HG03575 (cell line): ENCODE measurements at regions not wholly inside any gene's neighbourhood (a gene's known extent, or its start where the extent isn't known, plus 50 kb on each side); places are given as distances from the start of the nearest gene placed in this dataset.

Experiments used
- ATAC-seq: cut with Tn5 transposase; IDR thresholded peaks from one replicate; pipeline ENCODE4 v1.9.1; 2021; ENCODE audit not compliant: unreplicated experiment, insufficient number of reproducible peaks, low FRiP score; ENCODE audit errors: extremely low read depth

DNA sequence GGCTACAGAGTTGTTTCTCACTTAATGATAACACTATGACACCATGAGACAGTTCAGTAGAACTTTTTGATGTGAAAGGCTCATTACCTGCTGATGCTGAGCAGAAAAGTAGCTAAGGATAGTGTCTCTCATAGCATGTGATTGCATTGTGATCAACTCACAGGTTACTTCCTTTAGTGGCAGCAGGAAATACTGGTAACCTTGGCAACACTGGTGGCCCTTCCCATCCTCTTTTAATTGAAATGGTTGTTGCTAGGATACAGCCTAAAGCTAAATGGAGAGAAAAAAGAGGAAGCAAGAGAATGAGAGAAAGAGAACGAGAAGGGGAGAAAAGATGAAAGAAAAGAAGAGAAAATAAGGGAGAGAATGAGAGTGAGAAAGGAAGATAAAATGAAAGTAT, 204.7 kb upstream of the GAP43 start:
- no peak for ATAC-seq

- no peak for ATAC-seq
Observed at GRCh38 chr3:115420086-115420485, 203.2 kb upstream of the GAP43 start.

DNA sequence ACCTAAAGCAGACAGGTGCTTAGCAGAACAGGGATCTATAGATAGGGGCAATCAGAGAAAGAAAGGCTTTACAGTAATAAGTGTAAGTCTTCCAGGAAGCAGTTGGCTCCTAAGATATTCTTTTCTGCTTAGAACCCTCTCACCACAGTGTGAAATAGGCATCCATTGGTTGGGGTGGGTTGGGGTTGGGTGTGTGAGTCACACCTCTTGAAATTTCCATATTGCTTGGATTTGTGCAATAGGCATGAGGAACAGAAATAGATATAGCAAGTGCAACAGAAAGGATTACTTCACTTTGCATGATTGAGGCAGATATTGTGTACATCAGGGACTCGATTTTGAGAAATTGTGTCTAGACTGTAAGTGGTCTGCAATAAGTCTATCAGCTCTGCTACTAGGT, 200.1 kb upstream of the GAP43 start:
- no peak for ATAC-seq

DNA sequence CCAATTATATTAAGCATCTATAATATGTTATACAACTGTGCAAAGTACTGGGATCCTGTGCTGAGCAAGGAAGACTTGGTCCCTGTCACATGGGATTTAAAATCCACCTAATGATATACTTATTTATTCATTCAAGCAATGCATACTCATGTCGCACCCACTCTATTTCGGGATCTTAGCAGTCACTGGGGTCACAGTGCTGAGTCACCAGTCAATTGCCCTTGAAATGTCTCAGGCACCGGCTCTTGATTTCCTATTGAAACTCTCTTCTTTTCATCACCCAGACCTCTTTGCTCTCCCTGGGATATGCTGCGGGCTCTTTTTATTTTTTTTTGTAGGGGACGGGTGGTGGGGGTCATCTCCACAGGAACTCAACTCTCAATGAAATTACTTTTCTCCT, 194.5 kb upstream of the GAP43 start:
- ATAC-seq, result no peak

DNA sequence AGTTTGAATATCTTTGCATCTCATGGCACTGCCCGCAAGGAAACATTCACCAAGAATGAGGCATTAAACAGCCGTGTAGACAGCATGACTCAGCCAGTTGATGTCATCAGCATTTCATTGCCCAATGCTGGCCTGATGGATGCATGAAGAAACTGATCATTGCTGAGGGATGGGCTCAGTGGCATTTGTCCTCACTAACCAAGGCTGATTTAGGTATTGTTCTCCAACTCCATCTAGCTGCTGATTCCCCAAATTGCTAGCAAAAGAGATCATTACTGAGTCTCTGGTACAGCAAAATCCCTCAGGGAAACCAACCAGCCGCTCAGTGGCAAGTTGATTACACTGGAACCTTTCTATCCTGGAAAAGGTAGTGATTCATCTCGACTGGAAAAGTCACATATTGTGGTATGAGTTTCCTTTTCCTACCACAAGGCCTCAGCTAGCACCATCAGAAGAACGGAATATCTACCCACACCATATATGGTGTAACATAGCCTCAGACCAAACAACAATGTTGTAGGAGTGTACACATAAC, 186.5 kb upstream of the GAP43 start:
- no peak for ATAC-seq

GRCh38 chr3:115438799-115439198, 184.5 kb upstream of the GAP43 start:
- ATAC-seq, result no peak

- ATAC-seq, result no peak
Observed at GRCh38 chr3:115445559-115445958, 177.8 kb upstream of the GAP43 start.

GRCh38 chr3:115448851-115449250, 174.5 kb upstream of the GAP43 start:
- ATAC-seq, result no peak

DNA sequence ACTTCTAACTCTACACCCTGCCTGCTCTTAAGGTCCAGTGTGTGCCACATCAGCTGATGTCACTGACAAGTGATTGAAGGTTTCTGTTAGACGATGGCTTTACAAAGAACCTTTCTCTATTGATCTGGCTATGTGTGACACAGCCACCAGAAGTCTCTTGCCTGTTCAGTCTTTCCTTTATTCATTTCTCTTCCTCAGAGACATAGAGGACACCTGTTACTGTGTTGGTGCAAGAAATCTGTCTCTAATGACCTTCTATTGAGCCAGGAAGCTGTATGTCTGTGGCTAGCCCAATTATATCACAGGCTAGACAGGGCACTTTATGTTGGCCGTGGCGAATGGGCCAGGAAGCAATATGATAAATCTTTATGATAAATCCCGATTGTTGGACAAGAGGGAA, 173.3 kb upstream of the GAP43 start:
- ATAC-seq, result no peak

- no peak for ATAC-seq
Observed at GRCh38 chr3:115464036-115464435, 159.3 kb upstream of the GAP43 start.

DNA sequence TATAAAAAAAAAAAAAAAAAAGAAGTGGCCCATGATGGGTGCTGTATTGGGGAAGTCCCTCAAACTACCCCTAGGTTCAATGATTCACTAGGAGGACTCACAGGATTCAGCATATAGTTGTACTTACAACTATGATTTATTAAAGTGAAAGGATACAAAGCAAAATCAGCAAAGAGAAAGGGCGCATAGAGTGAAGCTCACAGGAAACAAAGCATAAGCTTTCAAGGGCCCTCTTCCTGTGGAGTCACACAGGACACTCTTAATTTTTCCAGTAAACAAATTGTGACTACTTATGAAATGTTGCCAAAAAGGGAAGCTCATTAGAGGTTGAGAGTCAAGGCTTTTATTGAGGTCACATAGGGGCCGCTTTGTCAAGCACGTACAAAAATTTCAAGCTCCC, 153.7 kb upstream of the GAP43 start:
- ATAC-seq, result no peak

DNA sequence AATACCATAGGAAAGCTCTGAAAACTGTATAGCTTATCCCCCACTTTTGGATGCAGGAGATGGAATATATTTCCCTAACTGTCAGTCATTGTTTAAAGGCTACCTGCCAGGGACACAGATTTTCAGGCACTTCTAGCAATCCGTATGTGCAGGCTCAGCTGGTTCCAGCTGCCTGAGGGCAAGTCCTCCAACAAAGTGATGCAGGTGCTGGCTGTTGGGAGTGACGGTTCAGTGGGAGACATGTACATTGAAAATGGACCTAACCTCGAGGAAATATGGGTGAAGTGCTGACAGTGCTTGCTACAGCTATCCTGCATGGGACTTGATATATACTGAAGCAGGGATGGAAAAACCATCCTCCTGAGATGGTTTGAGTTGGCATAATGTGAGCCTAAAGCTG, 153.1 kb upstream of the GAP43 start:
- no peak for ATAC-seq

GRCh38 chr3:115475178-115476041, 147.9 kb upstream of the GAP43 start:
- no peak for ATAC-seq

GRCh38 chr3:115476472-115476871, 146.8 kb upstream of the GAP43 start:
- no peak for ATAC-seq

DNA sequence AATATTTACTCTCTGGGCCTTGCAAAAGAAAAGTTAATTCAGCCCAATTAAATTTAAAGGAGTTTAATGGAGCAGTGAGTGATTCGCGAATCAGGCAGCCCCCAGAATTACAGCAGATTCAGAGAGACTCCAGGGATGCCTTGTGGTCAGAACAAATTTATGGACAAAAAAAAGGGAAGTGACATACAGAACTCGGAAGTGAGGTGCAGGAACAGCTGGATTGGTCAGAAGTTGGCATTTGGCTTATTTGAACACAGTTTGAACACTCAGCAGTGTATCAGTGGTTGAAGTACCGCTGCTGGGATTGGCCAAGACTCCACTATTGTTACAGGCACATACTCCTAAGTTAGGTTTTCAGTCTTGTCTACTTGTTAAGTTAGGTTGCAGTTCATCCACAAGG, 145.0 kb upstream of the GAP43 start:
- ATAC-seq, result no peak

DNA sequence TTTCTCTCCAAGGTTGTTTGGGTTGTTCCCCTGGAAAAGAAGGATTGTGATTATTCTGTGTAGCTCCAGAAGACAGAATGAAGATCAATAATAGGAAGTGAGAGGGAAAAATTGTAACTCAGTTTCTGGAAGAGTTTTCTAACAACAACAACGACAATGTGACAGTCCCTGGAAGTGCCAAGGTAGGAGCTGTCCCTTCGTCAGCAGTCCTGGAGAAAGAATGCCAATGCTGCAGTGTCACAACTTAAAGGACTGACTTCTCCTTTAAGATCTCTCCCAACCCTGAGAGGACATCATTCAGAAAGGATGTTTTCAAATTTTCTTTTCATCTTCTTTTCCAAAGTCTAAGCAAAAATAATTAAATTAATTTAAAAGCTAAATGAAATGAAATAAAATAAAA, 136.4 kb upstream of the GAP43 start:
- no peak for ATAC-seq

DNA sequence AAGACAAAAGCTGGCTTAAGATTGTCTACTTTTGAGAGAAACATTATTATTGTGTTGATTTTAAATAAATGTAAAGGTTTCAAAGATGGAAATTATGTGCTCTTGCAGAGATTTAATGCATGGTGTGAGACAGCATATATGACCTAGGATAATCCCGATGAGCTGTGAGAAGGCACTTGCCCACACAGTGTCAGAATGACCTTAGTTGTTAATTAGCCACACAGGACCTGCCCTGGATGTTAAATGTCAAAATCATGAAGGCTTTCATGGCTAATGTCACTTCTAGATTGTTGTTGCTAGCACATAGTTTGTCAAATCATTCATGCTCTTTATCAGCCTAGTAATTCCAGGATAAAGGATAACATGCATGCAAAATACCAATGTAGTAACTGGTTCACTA, 135.3 kb upstream of the GAP43 start:
- ATAC-seq, result no peak

GRCh38 chr3:115488409-115488808, 134.9 kb upstream of the GAP43 start:
- no peak for ATAC-seq

DNA sequence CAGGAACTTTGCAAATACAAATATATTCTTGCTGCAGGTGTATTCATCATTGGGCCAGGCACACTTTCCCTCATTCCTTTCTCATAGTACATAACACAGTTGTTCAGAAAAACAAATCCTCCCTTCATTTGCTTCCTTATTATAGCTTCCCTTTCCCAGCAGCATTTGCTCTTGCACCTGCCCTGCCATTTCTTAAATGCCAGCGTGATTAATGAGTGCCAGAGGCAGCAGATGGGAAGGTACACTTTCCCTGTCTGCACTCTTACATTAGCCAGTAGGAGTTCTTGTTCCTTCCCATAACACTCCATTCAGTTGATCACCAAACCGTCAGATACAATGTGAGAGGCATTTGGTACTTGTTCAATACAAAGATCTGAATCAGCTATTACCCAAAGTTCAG, 128.5 kb upstream of the GAP43 start:
- ATAC-seq, result no peak

- ATAC-seq, result no peak
Observed at GRCh38 chr3:115498421-115498820, 124.9 kb upstream of the GAP43 start.

DNA sequence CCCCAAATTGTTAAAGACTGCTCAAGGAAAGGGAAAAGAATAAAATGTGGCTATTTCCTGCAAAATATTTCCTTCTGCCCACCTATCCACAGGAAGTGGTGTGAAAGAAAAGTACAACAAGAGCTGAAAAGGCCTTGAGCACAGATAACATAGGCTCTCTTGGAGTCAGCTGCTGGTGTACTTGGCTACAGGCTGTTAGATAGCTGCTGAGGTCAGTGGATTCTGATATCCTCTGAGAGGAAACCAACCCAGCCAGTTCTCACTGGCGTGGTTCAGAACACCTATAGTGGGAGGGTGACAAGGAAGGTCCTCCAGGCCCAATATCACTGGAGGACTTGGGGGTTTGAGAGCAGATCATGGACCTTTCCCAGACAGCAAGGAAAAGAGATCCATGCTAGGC, 124.4 kb upstream of the GAP43 start:
- ATAC-seq, result no peak
